ENCODE measurements at regions not wholly inside any gene's neighbourhood (a gene's known extent, or its start where the extent isn't known, plus 50 kb on each side); places are given as distances from the start of the nearest gene placed in this dataset.

DNA sequence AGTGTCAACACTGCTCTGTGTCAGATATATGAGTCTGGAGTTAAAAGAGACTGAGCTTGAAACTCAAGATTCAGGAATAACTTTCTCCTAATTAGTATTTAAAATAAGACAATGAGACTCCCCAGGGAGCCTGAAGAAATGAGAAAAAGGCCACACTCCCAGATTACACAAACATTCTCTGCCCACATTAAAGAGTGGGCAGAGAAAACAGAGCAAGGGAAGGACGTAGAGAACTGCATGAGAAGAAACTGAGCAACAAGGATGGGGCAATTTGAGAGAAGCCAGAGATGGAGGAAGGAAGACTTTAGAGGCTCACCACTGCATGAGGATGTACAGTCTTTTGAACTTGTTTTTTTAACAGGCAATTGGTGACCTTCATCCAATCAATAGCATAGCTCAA lies 438.2 kb downstream of the TDRD15 start:
- H3K27ac ChIP-seq (ENCODE audit: low read depth, low read length), result no peak overlapping the region
- H3K9me3 ChIP-seq (ENCODE audit: insufficient read depth, low read length), result no peaks in the 10 kb centered on the region
- TF ChIP-seq EZH2phosphoT487 (conservative IDR thresholded peaks at IDR 0.05; ENCODE audit: low read length), result no peak
- TF ChIP-seq, protein P1, sequence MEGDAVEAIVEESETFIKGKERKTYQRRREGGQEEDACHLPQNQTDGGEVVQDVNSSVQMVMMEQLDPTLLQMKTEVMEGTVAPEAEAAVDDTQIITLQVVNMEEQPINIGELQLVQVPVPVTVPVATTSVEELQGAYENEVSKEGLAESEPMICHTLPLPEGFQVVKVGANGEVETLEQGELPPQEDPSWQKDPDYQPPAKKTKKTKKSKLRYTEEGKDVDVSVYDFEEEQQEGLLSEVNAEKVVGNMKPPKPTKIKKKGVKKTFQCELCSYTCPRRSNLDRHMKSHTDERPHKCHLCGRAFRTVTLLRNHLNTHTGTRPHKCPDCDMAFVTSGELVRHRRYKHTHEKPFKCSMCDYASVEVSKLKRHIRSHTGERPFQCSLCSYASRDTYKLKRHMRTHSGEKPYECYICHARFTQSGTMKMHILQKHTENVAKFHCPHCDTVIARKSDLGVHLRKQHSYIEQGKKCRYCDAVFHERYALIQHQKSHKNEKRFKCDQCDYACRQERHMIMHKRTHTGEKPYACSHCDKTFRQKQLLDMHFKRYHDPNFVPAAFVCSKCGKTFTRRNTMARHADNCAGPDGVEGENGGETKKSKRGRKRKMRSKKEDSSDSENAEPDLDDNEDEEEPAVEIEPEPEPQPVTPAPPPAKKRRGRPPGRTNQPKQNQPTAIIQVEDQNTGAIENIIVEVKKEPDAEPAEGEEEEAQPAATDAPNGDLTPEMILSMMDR (IDR thresholded peaks at IDR 0.05; ENCODE audit: insufficient read depth, low read length, poor library complexity, severe bottlenecking), result no peak
- no peaks in the 10 kb centered on the region for H3K36me3 ChIP-seq (ENCODE audit: low read length)
- H3K9ac ChIP-seq (ENCODE audit: low read length), result no peak overlapping the region
- H3K27me3 ChIP-seq (ENCODE audit: low read length), result no peaks in the 10 kb centered on the region
- H3K4me2 ChIP-seq (ENCODE audit: low read depth, low read length, poor library complexity, severe bottlenecking), result no peak overlapping the region
- H3F3A ChIP-seq (ENCODE audit: insufficient read depth), result no peaks in the 10 kb centered on the region
- no peaks in the 10 kb centered on the region for H3K9me2 ChIP-seq (replicated peaks; ENCODE audit: insufficient read depth, low read length)
- H2AFZ ChIP-seq (ENCODE audit: low read depth, low read length, severe bottlenecking), result no peak overlapping the region
- no peak overlapping the region for H3K4me3 ChIP-seq (ENCODE audit: insufficient read depth, low read length, poor library complexity, severe bottlenecking)
- H4K20me1 ChIP-seq (ENCODE audit: low read depth, low read length), result no peaks in the 10 kb centered on the region
- no peaks in the 10 kb centered on the region for H3K79me2 ChIP-seq (ENCODE audit: insufficient read depth, low read length)

DNA sequence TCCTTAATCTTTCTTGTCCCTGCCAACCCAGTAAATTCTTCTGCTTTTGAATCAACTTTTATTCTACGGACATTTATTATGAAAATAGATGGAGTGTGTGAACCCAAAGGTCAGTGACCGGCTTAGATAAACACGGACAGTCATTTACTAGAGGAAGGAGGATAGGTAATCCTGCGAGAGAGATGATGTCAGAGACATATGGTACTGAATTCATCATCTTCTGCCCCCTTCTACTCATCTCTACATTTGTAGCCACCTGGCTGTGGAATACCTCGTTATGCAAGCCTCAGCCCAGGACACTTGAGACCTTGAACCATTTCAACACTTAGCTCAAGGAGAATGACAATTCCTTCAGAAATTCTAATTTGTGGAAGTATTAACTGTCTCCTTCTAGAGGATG lies 443.6 kb downstream of the TDRD15 start:
- Histone ChIP-seq H3K27me3 (ENCODE audit: low read length) (no peaks in the 10 kb centered on the region), H3K4me3 (ENCODE audit: insufficient read depth, low read length, poor library complexity, severe bottlenecking) (no peak overlapping the region), H4K20me1 (ENCODE audit: low read depth, low read length) (no peaks in the 10 kb centered on the region), H3K4me2 (ENCODE audit: low read depth, low read length, poor library complexity, severe bottlenecking) (no peak overlapping the region), H3K9ac (ENCODE audit: low read length) (no peak overlapping the region), H3K27ac (ENCODE audit: low read depth, low read length) (no peak overlapping the region), H2AFZ (ENCODE audit: low read depth, low read length, severe bottlenecking) (no peak overlapping the region), H3F3A (ENCODE audit: insufficient read depth) (no peaks in the 10 kb centered on the region), H3K36me3 (ENCODE audit: low read length) (no peaks in the 10 kb centered on the region), H3K9me3 (ENCODE audit: insufficient read depth, low read length) (no peaks in the 10 kb centered on the region), H3K9me2 (replicated peaks; ENCODE audit: insufficient read depth, low read length) (no peaks in the 10 kb centered on the region), H3K79me2 (ENCODE audit: insufficient read depth, low read length) (no peaks in the 10 kb centered on the region)
- no peak for TF ChIP-seq EZH2phosphoT487 (conservative IDR thresholded peaks at IDR 0.05; ENCODE audit: low read length)
- TF ChIP-seq, protein P1 (IDR thresholded peaks at IDR 0.05; ENCODE audit: insufficient read depth, low read length, poor library complexity, severe bottlenecking), result no peak

DNA sequence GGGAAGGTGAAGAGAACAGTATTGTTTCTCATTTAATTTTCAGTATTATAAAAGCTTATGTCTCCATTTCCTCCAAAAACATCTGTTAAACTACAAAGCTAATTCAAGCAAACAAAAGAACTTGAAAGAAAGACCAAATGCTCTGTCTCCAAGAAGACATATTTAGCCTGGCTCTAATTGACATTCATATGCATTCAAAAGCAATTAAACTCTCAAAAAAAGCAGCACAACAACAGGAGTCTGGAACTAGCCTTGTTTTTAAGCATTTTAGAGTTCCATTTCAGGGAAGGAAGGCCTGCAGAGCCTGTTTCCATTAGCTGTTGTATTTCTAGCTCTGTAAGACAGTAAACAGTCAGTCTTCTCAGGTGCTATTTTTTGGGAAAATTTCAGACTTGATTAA lies 447.9 kb downstream of the TDRD15 start:
- TF ChIP-seq EZH2phosphoT487 (conservative IDR thresholded peaks at IDR 0.05; ENCODE audit: low read length), result no peak
- TF ChIP-seq, protein P1 (IDR thresholded peaks at IDR 0.05; ENCODE audit: insufficient read depth, low read length, poor library complexity, severe bottlenecking), result no peak
- H3K27ac ChIP-seq (ENCODE audit: low read depth, low read length), result no peak overlapping the region
- H3K4me3 ChIP-seq (ENCODE audit: insufficient read depth, low read length, poor library complexity, severe bottlenecking), result no peak overlapping the region
- no peak overlapping the region for H3K4me2 ChIP-seq (ENCODE audit: low read depth, low read length, poor library complexity, severe bottlenecking)
- no peaks in the 10 kb centered on the region for H3F3A ChIP-seq (ENCODE audit: insufficient read depth)
- no peaks in the 10 kb centered on the region for H3K79me2 ChIP-seq (ENCODE audit: insufficient read depth, low read length)
- H4K20me1 ChIP-seq (ENCODE audit: low read depth, low read length), result no peaks in the 10 kb centered on the region
- no peaks in the 10 kb centered on the region for H3K36me3 ChIP-seq (ENCODE audit: low read length)
- no peaks in the 10 kb centered on the region for H3K27me3 ChIP-seq (ENCODE audit: low read length)
- no peak overlapping the region for H2AFZ ChIP-seq (ENCODE audit: low read depth, low read length, severe bottlenecking)
- no peaks in the 10 kb centered on the region for H3K9me2 ChIP-seq (replicated peaks; ENCODE audit: insufficient read depth, low read length)
- H3K9ac ChIP-seq (ENCODE audit: low read length), result no peak overlapping the region
- H3K9me3 ChIP-seq (ENCODE audit: insufficient read depth, low read length), result no peaks in the 10 kb centered on the region
